ENCODE measurements at regions not wholly inside any gene's neighbourhood (a gene's known extent, or its start where the extent isn't known, plus 50 kb on each side); places are given as distances from the start of the nearest gene placed in this dataset.
"Not testable (repeated sequence)": the region's sequence is repeated elsewhere in the genome, so short reads cannot be mapped to it uniquely, and the experiment has no call there.

- intact Hi-C loops (cut with DNase I) = no loop called here
- DNase-seq = no peak
These were observed 116.9 kb upstream of the S1PR3 start for GRCh38 chr9:88874391-88874790.

GRCh38 chr9:88875400-88876120 lies 115.7 kb upstream of the S1PR3 start:
- FAIRE-seq (no peak), DNase-seq (no peak)
- H3K36me3 ChIP-seq (ENCODE audit: control insufficient read depth in 2 of 3, insufficient read depth in 3 of 3, low read length in 3 of 3) = no peaks in the 10 kb centered on the region
- H3K4me3 ChIP-seq (ENCODE audit: low read length in 3 of 3) = no peak overlapping the region
- no peak overlapping the region for H3K27ac ChIP-seq (ENCODE audit: low read depth in 2 of 2, low read length in 2 of 2)
- peaks cover 0 to 3% (median 0%) of the 10 kb centered on the region in 3 donors for H3K4me1 ChIP-seq (ENCODE audit: control insufficient read depth in 2 of 3, insufficient read depth in 2 of 3, low read depth in 1 of 3, low read length in 3 of 3)
- H3K27me3 ChIP-seq (ENCODE audit: control insufficient read depth, insufficient read depth, low read length) = no peaks in the 10 kb centered on the region
- TF ChIP-seq CTCF (IDR thresholded peaks at IDR 0.05; ENCODE audit: borderline replicate concordance, extremely low read depth, insufficient read depth) = no peak
- no peak overlapping the region for H3K9ac ChIP-seq (ENCODE audit: low read length in 3 of 3)
- H3K9me3 ChIP-seq (ENCODE audit: control insufficient read depth in 2 of 3, insufficient read depth in 1 of 3, low read length in 3 of 3) = no peaks in the 10 kb centered on the region
- intact Hi-C loops (cut with DNase I) = no loop called here

More at GRCh38 chr9:88874391-88874790, 116.9 kb upstream of the S1PR3 start:
- Histone ChIP-seq H3K4me3 (ENCODE audit: low read length in 3 of 3) (no peak overlapping the region), H3K9ac (ENCODE audit: low read length in 3 of 3) (no peak overlapping the region), H3K4me1 (ENCODE audit: control insufficient read depth in 2 of 3, insufficient read depth in 2 of 3, low read depth in 1 of 3, low read length in 3 of 3) (peaks cover 0 to 3% (median 0%) of the 10 kb centered on the region in 3 donors), H3K27ac (ENCODE audit: low read depth in 2 of 2, low read length in 2 of 2) (no peak overlapping the region), H3K9me3 (ENCODE audit: control insufficient read depth in 2 of 3, insufficient read depth in 1 of 3, low read length in 3 of 3) (no peaks in the 10 kb centered on the region), H3K36me3 (ENCODE audit: control insufficient read depth in 2 of 3, insufficient read depth in 3 of 3, low read length in 3 of 3) (no peaks in the 10 kb centered on the region), H3K27me3 (ENCODE audit: control insufficient read depth, insufficient read depth, low read length) (no peaks in the 10 kb centered on the region)
- no peak for FAIRE-seq
- no peak for TF ChIP-seq CTCF (IDR thresholded peaks at IDR 0.05; ENCODE audit: borderline replicate concordance, extremely low read depth, insufficient read depth)

- no peaks in the 10 kb centered on the region for H3K27me3 ChIP-seq (ENCODE audit: control insufficient read depth, insufficient read depth, low read length)
- DNase-seq (no peak), FAIRE-seq (no peak)
- intact Hi-C loops (cut with DNase I) = no loop called here
- no peak overlapping the region for H3K9ac ChIP-seq (ENCODE audit: low read length in 3 of 3)
- no peak overlapping the region for H3K4me3 ChIP-seq (ENCODE audit: low read length in 3 of 3)
- TF ChIP-seq CTCF (IDR thresholded peaks at IDR 0.05; ENCODE audit: borderline replicate concordance, extremely low read depth, insufficient read depth) = no peak
- H3K27ac ChIP-seq (ENCODE audit: low read depth in 2 of 2, low read length in 2 of 2) = no peak overlapping the region
- H3K9me3 ChIP-seq (ENCODE audit: control insufficient read depth in 2 of 3, insufficient read depth in 1 of 3, low read length in 3 of 3) = no peaks in the 10 kb centered on the region
- H3K4me1 ChIP-seq (ENCODE audit: control insufficient read depth in 2 of 3, insufficient read depth in 2 of 3, low read depth in 1 of 3, low read length in 3 of 3) = no peaks in the 10 kb centered on the region
- no peaks in the 10 kb centered on the region for H3K36me3 ChIP-seq (ENCODE audit: control insufficient read depth in 2 of 3, insufficient read depth in 3 of 3, low read length in 3 of 3)
These were observed 111.1 kb upstream of the S1PR3 start for GRCh38 chr9:88880199-88880598.

GRCh38 chr9:88884291-88884690 lies 107.0 kb upstream of the S1PR3 start:
- H3K9ac ChIP-seq (ENCODE audit: low read length in 3 of 3); H3K9me3 ChIP-seq (ENCODE audit: control insufficient read depth in 2 of 3, insufficient read depth in 1 of 3, low read length in 3 of 3); H3K27ac ChIP-seq (ENCODE audit: low read depth in 2 of 2, low read length in 2 of 2); DNase-seq; FAIRE-seq; H3K36me3 ChIP-seq (ENCODE audit: control insufficient read depth in 2 of 3, insufficient read depth in 3 of 3, low read length in 3 of 3); H3K4me3 ChIP-seq (ENCODE audit: low read length in 3 of 3); H3K27me3 ChIP-seq (ENCODE audit: control insufficient read depth, insufficient read depth, low read length); H3K4me1 ChIP-seq (ENCODE audit: control insufficient read depth in 2 of 3, insufficient read depth in 2 of 3, low read depth in 1 of 3, low read length in 3 of 3); intact Hi-C loops (cut with DNase I): not testable (repeated sequence)

- H3K27ac ChIP-seq (ENCODE audit: low read depth in 2 of 2, low read length in 2 of 2); H3K27me3 ChIP-seq (ENCODE audit: control insufficient read depth, insufficient read depth, low read length); H3K36me3 ChIP-seq (ENCODE audit: control insufficient read depth in 2 of 3, insufficient read depth in 3 of 3, low read length in 3 of 3); FAIRE-seq; DNase-seq; intact Hi-C loops (cut with DNase I); H3K4me1 ChIP-seq (ENCODE audit: control insufficient read depth in 2 of 3, insufficient read depth in 2 of 3, low read depth in 1 of 3, low read length in 3 of 3); H3K4me3 ChIP-seq (ENCODE audit: low read length in 3 of 3); H3K9me3 ChIP-seq (ENCODE audit: control insufficient read depth in 2 of 3, insufficient read depth in 1 of 3, low read length in 3 of 3); H3K9ac ChIP-seq (ENCODE audit: low read length in 3 of 3): not testable (repeated sequence)
These were observed 104.5 kb upstream of the S1PR3 start for GRCh38 chr9:88886762-88887161.
